ENCODE measurements at regions not wholly inside any gene's neighbourhood (a gene's known extent, or its start where the extent isn't known, plus 50 kb on each side); places are given as distances from the start of the nearest gene placed in this dataset.
"Not testable (repeated sequence)": the region's sequence is repeated elsewhere in the genome, so short reads cannot be mapped to it uniquely, and the experiment has no call there.

- H3K27ac ChIP-seq; H3K4me3 ChIP-seq; H3K9me3 ChIP-seq (ENCODE audit: low read depth, low read length); DNase-seq (ENCODE audit: low read depth, low spot score); H3K36me3 ChIP-seq (ENCODE audit: insufficient read depth, low read length); H3K9ac ChIP-seq (ENCODE audit: insufficient read length): not testable (repeated sequence)
These were observed 4545.7 kb upstream of the TPTE start for GRCh38 chr21:5975719-5976118.

DNA sequence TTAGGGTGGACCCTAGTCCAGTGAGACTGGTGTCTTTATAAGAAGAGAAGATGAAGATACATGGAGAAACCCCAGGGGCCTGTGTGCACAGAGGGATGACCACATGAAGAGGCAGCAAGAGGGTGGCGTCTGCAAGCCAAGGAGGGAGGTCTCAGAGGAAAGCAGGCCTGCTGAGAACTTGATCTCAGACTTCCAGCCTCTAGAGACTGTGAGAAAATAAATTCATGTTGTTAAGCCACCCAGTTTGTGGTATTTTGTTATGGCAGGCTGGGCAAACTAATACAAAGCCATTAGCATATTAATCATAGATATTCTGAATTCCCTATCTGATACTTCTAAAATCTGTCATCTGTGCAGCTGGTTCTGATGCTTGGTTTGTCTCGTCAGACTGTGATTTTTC lies 4523.8 kb upstream of the TPTE start:
- not testable (repeated sequence) for H3K27ac ChIP-seq; H3K9ac ChIP-seq (ENCODE audit: insufficient read length); H3K4me3 ChIP-seq; DNase-seq (ENCODE audit: low read depth, low spot score); H3K36me3 ChIP-seq (ENCODE audit: insufficient read depth, low read length); H3K9me3 ChIP-seq (ENCODE audit: low read depth, low read length)

- not testable (repeated sequence) for H3K4me3 ChIP-seq; H3K9me3 ChIP-seq (ENCODE audit: low read depth, low read length); H3K9ac ChIP-seq (ENCODE audit: insufficient read length); H3K27ac ChIP-seq; DNase-seq (ENCODE audit: low read depth, low spot score); H3K36me3 ChIP-seq (ENCODE audit: insufficient read depth, low read length)
These were observed 4505.8 kb upstream of the TPTE start for GRCh38 chr21:6015422-6016057.

- H3K9me3 ChIP-seq (ENCODE audit: low read depth, low read length); H3K36me3 ChIP-seq (ENCODE audit: insufficient read depth, low read length); H3K9ac ChIP-seq (ENCODE audit: insufficient read length); H3K27ac ChIP-seq; DNase-seq (ENCODE audit: low read depth, low spot score); H3K4me3 ChIP-seq: not testable (repeated sequence)
These were observed 4500.9 kb upstream of the TPTE start for GRCh38 chr21:6020460-6020859.

DNA sequence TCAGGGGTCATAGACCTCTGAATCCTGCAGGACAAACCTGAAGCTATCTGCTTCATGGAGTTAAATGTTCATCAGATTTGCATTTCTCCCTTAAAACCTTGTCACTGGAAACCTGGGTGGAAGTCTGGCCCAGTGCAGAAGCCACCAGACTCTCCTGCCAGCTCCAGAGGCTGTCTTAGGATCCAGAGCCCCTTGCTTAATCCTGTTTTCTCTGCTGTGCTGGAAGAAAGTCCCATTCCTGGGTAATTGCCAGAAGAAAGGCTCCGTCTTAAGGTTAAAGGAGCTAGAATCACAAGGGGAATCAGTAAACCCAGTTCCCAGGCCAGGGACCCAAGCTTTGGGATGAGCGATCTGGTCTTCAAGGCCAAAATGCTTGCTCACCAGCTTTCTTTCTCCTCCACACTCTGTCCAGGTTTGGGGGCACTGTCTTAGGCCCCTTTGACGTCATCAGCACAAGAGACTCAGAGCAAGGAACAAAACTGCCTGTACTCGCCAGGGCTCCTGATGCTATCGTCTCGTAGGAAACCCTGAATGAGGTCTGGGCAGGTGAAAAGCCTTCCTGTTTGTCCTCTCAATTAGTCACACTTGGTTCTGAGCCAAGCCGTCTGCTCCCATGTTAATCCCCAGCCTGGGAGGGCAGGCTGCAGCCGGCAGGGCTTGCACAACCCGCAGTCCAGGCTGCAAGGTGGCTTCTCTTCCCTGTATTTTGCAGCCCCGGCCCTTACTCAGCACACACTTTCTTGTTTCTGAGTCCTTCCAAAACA lies 4500.2 kb upstream of the TPTE start:
- not testable (repeated sequence) for H3K4me3 ChIP-seq; H3K27ac ChIP-seq; DNase-seq (ENCODE audit: low read depth, low spot score); H3K36me3 ChIP-seq (ENCODE audit: insufficient read depth, low read length); H3K9me3 ChIP-seq (ENCODE audit: low read depth, low read length); H3K9ac ChIP-seq (ENCODE audit: insufficient read length)

- H3K27ac ChIP-seq; H3K9ac ChIP-seq (ENCODE audit: insufficient read length); H3K4me3 ChIP-seq; H3K36me3 ChIP-seq (ENCODE audit: insufficient read depth, low read length); H3K9me3 ChIP-seq (ENCODE audit: low read depth, low read length); DNase-seq (ENCODE audit: low read depth, low spot score): not testable (repeated sequence)
These were observed 4499.6 kb upstream of the TPTE start for GRCh38 chr21:6021717-6022270.

GRCh38 chr21:6023331-6023730 lies 4498.1 kb upstream of the TPTE start:
- DNase-seq (ENCODE audit: low read depth, low spot score); H3K27ac ChIP-seq; H3K4me3 ChIP-seq; H3K9ac ChIP-seq (ENCODE audit: insufficient read length); H3K9me3 ChIP-seq (ENCODE audit: low read depth, low read length); H3K36me3 ChIP-seq (ENCODE audit: insufficient read depth, low read length): not testable (repeated sequence)

DNA sequence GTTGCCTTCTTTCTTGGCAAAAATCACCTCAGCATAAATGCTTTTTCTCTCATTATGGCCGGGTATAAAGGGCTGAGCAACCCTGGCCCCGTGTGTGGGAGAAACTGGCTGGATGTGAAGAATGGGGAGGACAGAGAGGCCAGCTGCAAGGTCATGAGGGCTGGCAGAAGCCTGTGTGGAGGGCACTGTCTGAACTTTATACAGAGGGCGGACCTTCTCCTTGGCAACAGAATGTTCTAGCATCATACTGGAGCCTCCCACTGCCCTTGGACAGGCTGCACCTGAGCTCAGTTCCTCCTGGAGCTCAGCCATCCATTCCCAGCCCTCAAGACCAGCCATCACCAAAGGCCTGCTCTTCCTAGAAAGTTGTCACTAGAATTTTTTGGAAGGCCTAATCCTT lies 4496.2 kb upstream of the TPTE start:
- H3K27ac ChIP-seq; H3K9ac ChIP-seq (ENCODE audit: insufficient read length); DNase-seq (ENCODE audit: low read depth, low spot score); H3K36me3 ChIP-seq (ENCODE audit: insufficient read depth, low read length); H3K4me3 ChIP-seq; H3K9me3 ChIP-seq (ENCODE audit: low read depth, low read length): not testable (repeated sequence)

DNA sequence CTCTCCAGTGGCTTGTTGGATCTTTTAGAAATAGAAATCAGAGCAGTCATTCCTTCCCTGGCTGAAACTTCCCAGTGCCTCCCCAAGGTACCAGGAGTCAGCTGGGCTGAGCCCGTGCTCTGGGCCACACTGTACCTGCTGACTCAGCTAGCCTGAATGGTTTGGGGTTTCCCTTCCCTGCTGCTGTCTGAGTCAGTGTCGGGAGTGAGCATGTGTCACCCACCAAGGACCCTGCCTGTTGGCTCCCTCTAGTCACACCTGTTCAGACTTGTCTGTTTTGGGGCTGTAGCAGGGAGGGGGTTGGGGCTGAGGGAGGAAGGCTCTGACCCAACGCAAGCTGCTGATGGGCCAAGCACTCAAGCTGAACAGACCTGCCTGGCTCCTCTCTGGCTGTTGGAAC lies 4493.9 kb upstream of the TPTE start:
- not testable (repeated sequence) for H3K27ac ChIP-seq; H3K4me3 ChIP-seq; H3K9me3 ChIP-seq (ENCODE audit: low read depth, low read length); H3K9ac ChIP-seq (ENCODE audit: insufficient read length); DNase-seq (ENCODE audit: low read depth, low spot score); H3K36me3 ChIP-seq (ENCODE audit: insufficient read depth, low read length)

- H3K36me3 ChIP-seq (ENCODE audit: insufficient read depth, low read length); H3K4me3 ChIP-seq; H3K27ac ChIP-seq; DNase-seq (ENCODE audit: low read depth, low spot score); H3K9ac ChIP-seq (ENCODE audit: insufficient read length); H3K9me3 ChIP-seq (ENCODE audit: low read depth, low read length): not testable (repeated sequence)
These were observed 4487.2 kb upstream of the TPTE start for GRCh38 chr21:6034124-6034678.

DNA sequence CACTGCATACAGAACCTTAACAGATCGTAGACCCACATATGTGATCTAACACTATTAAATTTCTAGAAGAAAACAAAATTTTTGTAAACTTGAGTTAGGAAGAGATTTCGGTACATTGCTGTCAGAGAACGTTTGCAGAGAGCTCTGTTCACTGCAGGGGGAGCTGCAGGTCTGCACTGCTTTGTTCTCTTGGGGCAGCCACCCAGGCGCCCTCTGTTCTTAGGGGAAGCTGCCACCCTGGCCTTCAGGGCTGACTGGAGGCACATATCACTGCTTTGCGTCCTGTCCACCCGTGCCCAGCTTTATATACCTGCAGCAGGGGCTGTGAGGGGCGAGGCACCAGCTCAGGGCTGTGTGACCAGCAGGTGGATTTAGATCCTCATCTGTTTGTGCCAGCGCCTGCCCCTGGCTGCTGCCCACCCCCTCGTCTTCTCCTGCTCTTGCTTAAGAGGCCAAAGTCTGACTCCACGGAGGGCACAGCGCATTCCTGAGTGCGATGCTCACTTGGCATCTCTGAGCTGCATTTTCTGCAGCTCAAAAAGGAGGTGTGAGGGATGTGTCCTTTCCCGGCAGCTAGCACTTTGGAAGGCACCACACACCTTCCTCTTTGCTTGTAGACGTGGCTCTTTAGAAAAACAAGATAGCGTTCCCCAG lies 4486.4 kb upstream of the TPTE start:
- not testable (repeated sequence) for DNase-seq (ENCODE audit: low read depth, low spot score); H3K9ac ChIP-seq (ENCODE audit: insufficient read length); H3K36me3 ChIP-seq (ENCODE audit: insufficient read depth, low read length); H3K27ac ChIP-seq; H3K4me3 ChIP-seq; H3K9me3 ChIP-seq (ENCODE audit: low read depth, low read length)

GRCh38 chr21:6035474-6036155 lies 4485.8 kb upstream of the TPTE start:
- H3K4me3 ChIP-seq; H3K9me3 ChIP-seq (ENCODE audit: low read depth, low read length); H3K9ac ChIP-seq (ENCODE audit: insufficient read length); H3K27ac ChIP-seq; H3K36me3 ChIP-seq (ENCODE audit: insufficient read depth, low read length); DNase-seq (ENCODE audit: low read depth, low spot score): not testable (repeated sequence)

DNA sequence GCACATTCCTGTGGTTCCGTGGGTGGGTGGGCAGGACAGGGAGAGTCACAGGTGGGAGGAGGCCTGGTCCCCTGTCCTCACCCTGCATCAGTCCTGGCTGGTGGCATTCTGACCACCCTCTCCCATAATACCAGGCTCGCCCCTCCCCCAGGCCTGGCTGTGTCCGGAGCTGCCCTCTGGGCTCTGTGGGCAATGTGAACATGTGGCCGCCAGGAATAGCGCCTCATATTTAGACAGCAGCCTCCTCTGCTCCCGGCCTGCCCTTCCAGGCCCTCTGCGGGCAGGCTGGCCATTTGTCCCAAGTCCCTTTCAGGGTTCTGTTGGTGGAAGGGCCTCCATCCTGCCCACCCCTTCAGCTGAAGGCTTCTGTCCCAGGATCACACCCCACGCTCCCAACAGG lies 4482.2 kb upstream of the TPTE start:
- H3K9ac ChIP-seq (ENCODE audit: insufficient read length); DNase-seq (ENCODE audit: low read depth, low spot score); H3K27ac ChIP-seq; H3K36me3 ChIP-seq (ENCODE audit: insufficient read depth, low read length); H3K4me3 ChIP-seq; H3K9me3 ChIP-seq (ENCODE audit: low read depth, low read length): not testable (repeated sequence)

DNA sequence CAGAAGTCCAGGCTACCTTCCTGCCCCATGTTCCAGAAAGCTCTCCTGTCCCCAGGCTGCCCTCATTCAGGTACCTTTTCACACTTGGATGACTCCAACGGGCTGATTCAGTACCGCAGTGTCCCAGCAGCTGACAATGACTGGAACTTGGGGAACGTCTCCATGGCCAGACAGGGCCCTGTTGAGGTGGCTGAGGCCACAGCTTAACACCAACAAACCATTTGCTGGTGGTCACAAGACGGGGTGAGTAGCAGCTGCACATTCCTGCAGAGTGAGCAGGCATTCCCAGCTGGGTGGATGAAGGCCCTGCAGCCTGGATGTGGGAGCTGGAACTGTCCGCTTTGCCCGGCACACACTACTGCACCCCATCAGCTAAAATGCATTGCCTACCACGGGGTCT lies 4481.3 kb upstream of the TPTE start:
- not testable (repeated sequence) for H3K9me3 ChIP-seq (ENCODE audit: low read depth, low read length); DNase-seq (ENCODE audit: low read depth, low spot score); H3K36me3 ChIP-seq (ENCODE audit: insufficient read depth, low read length); H3K9ac ChIP-seq (ENCODE audit: insufficient read length); H3K4me3 ChIP-seq; H3K27ac ChIP-seq

Measured in SK-N-MC (cell line).